ENCODE measurements at regions not wholly inside any gene's neighbourhood (a gene's known extent, or its start where the extent isn't known, plus 50 kb on each side); places are given as distances from the start of the nearest gene placed in this dataset.
A peak's percentile ranks its signal among the peaks of the same experiment; 100 is the strongest.

GRCh38 chr9:14961372-14962068 is 51.3 kb upstream of the FREM1 start:
- H3K27me3 Mint-ChIP-seq (ENCODE audit: insufficient read depth, low read depth, poor library complexity), result no peaks in the 10 kb centered on the region
- H3F3A ChIP-seq (replicated peaks; ENCODE audit: low read depth), result no peaks in the 10 kb centered on the region
- no peaks in the 10 kb centered on the region for H3K9me3 Mint-ChIP-seq
- DNase-seq (ENCODE audit: low spot score) (peak; percentile 32), ATAC-seq (peak; percentile 65)
- no peak overlapping the region for H3K4me2 ChIP-seq
- TF ChIP-seq EZH2 (IDR thresholded peaks at IDR 0.05; ENCODE audit: low read depth, unreplicated experiment), result no peak
- no peak for TF ChIP-seq CREB1 (CRISPR knock-in tag; IDR thresholded peaks at IDR 0.05; ENCODE audit: low read depth)
- no peak for TF ChIP-seq NANOG (IDR thresholded peaks at IDR 0.05; ENCODE audit: borderline replicate concordance)
- TF ChIP-seq STAT1 (IDR thresholded peaks at IDR 0.05; ENCODE audit: unreplicated experiment), result no peak
- no peak for TF ChIP-seq POLR2AphosphoS5 (IDR thresholded peaks at IDR 0.05; ENCODE audit: low read depth)
- TF ChIP-seq EZH2phosphoT487 (IDR thresholded peaks at IDR 0.05; ENCODE audit: unreplicated experiment), result no peak
- TF ChIP-seq, protein P1, sequence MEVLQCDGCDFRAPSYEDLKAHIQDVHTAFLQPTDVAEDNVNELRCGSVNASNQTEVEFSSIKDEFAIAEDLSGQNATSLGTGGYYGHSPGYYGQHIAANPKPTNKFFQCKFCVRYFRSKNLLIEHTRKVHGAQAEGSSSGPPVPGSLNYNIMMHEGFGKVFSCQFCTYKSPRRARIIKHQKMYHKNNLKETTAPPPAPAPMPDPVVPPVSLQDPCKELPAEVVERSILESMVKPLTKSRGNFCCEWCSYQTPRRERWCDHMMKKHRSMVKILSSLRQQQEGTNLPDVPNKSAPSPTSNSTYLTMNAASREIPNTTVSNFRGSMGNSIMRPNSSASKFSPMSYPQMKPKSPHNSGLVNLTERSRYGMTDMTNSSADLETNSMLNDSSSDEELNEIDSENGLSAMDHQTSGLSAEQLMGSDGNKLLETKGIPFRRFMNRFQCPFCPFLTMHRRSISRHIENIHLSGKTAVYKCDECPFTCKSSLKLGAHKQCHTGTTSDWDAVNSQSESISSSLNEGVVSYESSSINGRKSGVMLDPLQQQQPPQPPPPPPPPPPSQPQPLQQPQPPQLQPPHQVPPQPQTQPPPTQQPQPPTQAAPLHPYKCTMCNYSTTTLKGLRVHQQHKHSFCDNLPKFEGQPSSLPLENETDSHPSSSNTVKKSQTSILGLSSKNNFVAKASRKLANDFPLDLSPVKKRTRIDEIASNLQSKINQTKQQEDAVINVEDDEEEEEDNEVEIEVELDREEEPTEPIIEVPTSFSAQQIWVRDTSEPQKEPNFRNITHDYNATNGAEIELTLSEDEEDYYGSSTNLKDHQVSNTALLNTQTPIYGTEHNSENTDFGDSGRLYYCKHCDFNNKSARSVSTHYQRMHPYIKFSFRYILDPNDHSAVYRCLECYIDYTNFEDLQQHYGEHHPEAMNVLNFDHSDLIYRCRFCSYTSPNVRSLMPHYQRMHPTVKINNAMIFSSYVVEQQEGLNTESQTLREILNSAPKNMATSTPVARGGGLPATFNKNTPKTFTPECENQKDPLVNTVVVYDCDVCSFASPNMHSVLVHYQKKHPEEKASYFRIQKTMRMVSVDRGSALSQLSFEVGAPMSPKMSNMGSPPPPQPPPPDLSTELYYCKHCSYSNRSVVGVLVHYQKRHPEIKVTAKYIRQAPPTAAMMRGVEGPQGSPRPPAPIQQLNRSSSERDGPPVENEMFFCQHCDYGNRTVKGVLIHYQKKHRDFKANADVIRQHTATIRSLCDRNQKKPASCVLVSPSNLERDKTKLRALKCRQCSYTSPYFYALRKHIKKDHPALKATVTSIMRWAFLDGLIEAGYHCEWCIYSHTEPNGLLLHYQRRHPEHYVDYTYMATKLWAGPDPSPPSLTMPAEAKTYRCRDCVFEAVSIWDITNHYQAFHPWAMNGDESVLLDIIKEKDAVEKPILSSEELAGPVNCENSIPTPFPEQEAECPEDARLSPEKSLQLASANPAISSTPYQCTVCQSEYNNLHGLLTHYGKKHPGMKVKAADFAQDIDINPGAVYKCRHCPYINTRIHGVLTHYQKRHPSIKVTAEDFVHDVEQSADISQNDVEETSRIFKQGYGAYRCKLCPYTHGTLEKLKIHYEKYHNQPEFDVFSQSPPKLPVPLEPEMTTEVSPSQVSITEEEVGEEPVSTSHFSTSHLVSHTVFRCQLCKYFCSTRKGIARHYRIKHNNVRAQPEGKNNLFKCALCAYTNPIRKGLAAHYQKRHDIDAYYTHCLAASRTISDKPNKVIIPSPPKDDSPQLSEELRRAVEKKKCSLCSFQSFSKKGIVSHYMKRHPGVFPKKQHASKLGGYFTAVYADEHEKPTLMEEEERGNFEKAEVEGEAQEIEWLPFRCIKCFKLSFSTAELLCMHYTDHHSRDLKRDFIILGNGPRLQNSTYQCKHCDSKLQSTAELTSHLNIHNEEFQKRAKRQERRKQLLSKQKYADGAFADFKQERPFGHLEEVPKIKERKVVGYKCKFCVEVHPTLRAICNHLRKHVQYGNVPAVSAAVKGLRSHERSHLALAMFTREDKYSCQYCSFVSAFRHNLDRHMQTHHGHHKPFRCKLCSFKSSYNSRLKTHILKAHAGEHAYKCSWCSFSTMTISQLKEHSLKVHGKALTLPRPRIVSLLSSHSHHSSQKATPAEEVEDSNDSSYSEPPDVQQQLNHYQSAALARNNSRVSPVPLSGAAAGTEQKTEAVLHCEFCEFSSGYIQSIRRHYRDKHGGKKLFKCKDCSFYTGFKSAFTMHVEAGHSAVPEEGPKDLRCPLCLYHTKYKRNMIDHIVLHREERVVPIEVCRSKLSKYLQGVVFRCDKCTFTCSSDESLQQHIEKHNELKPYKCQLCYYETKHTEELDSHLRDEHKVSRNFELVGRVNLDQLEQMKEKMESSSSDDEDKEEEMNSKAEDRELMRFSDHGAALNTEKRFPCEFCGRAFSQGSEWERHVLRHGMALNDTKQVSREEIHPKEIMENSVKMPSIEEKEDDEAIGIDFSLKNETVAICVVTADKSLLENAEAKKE (CRISPR knock-in tag; IDR thresholded peaks at IDR 0.05), result no peak
- TF ChIP-seq ZNF331 (CRISPR knock-in tag; IDR thresholded peaks at IDR 0.05; ENCODE audit: low read depth), result no peak
- TF ChIP-seq ZNF114 (CRISPR knock-in tag; IDR thresholded peaks at IDR 0.05), result no peak
- TF ChIP-seq, protein P2, sequence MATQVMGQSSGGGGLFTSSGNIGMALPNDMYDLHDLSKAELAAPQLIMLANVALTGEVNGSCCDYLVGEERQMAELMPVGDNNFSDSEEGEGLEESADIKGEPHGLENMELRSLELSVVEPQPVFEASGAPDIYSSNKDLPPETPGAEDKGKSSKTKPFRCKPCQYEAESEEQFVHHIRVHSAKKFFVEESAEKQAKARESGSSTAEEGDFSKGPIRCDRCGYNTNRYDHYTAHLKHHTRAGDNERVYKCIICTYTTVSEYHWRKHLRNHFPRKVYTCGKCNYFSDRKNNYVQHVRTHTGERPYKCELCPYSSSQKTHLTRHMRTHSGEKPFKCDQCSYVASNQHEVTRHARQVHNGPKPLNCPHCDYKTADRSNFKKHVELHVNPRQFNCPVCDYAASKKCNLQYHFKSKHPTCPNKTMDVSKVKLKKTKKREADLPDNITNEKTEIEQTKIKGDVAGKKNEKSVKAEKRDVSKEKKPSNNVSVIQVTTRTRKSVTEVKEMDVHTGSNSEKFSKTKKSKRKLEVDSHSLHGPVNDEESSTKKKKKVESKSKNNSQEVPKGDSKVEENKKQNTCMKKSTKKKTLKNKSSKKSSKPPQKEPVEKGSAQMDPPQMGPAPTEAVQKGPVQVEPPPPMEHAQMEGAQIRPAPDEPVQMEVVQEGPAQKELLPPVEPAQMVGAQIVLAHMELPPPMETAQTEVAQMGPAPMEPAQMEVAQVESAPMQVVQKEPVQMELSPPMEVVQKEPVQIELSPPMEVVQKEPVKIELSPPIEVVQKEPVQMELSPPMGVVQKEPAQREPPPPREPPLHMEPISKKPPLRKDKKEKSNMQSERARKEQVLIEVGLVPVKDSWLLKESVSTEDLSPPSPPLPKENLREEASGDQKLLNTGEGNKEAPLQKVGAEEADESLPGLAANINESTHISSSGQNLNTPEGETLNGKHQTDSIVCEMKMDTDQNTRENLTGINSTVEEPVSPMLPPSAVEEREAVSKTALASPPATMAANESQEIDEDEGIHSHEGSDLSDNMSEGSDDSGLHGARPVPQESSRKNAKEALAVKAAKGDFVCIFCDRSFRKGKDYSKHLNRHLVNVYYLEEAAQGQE (IDR thresholded peaks at IDR 0.05; ENCODE audit: unreplicated experiment), result no peak
- no peak for TF ChIP-seq JUNB (IDR thresholded peaks at IDR 0.05; ENCODE audit: unreplicated experiment)
- H3K79me2 ChIP-seq (replicated peaks; ENCODE audit: insufficient read depth), result no peaks in the 10 kb centered on the region
- H4K20me1 ChIP-seq (replicated peaks; ENCODE audit: insufficient read depth), result no peaks in the 10 kb centered on the region
- H3K4me1 Mint-ChIP-seq, result peaks cover 2% of the 10 kb centered on the region; the same call in 1 of the 3 replicates
- no peaks in the 10 kb centered on the region for H3K27me3 ChIP-seq (ENCODE audit: insufficient read depth)
- no peak overlapping the region; the same call in 1 of the 2 replicates for H2AFZ ChIP-seq
- H3K27ac Mint-ChIP-seq, result 0 out of 2 replicates have a peak overlapping the region, but pooled peaks have one; percentile 22
- no peak overlapping the region for H3K4me3 ChIP-seq
- H3K27ac ChIP-seq (ENCODE audit: low read depth), result no peak overlapping the region
- H3K9me2 ChIP-seq (ENCODE audit: insufficient read depth), result no peaks in the 10 kb centered on the region; the same call in 1 of the 2 replicates
- no peaks in the 10 kb centered on the region for H3K36me3 Mint-ChIP-seq (ENCODE audit: low read depth)
- no peaks in the 10 kb centered on the region for H3K4me1 ChIP-seq (ENCODE audit: insufficient read depth)
- 0 out of 3 replicates have a peak overlapping the region, but pooled peaks have one; percentile 8 for H3K4me3 Mint-ChIP-seq
- no peaks in the 10 kb centered on the region for H3K36me3 ChIP-seq (ENCODE audit: insufficient read depth)

All from GM23338 (cell line).